Body of pancreas (tissue), 4 donors: ENCODE measurements at regions not wholly inside any gene's neighbourhood (a gene's known extent, or its start where the extent isn't known, plus 50 kb on each side); places are given as distances from the start of the nearest gene placed in this dataset.

Experiments
- POLR2A ChIP-seq, 3 donors: fragments of 450-650 bp; IDR thresholded peaks; one replicate each; pipeline ENCODE4 v1.6.1; 2016; ENCODE audit warnings: antibody characterized with exemption in 3 of 3, mild to moderate bottlenecking in 2 of 3
- TF ChIP-seq, protein P1 (sequence below), 7 experiments: fragments of 450-650 bp in 4 of 7; fragments of 200-600 bp in 3 of 7; sonication (generic) in 3 of 7; IDR thresholded peaks; one replicate each; pipeline ENCODE4 v1.5.1; 2016 to 2019; ENCODE audit warnings: antibody characterized with exemption in 7 of 7

DNA sequence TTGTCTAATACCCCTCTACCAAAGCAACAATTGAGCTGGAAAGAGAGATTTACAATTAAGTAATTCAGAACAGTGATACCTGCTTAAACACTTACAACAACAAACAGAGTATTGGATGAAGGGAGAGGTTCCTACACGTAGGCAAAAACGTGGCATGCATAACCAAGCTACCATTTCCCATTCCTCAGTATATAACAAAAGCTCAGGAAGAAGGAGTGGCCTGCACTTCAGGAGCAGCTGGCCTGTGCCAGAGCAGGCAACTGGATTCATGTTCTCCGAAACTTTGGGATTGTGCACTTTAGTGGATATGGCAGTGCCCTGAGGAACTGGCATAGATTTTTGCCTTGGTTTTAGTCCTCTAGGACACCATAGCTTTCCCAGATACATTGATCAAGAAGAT, 630.2 kb upstream of the PCDH9 start:
- TF ChIP-seq, protein P1, sequence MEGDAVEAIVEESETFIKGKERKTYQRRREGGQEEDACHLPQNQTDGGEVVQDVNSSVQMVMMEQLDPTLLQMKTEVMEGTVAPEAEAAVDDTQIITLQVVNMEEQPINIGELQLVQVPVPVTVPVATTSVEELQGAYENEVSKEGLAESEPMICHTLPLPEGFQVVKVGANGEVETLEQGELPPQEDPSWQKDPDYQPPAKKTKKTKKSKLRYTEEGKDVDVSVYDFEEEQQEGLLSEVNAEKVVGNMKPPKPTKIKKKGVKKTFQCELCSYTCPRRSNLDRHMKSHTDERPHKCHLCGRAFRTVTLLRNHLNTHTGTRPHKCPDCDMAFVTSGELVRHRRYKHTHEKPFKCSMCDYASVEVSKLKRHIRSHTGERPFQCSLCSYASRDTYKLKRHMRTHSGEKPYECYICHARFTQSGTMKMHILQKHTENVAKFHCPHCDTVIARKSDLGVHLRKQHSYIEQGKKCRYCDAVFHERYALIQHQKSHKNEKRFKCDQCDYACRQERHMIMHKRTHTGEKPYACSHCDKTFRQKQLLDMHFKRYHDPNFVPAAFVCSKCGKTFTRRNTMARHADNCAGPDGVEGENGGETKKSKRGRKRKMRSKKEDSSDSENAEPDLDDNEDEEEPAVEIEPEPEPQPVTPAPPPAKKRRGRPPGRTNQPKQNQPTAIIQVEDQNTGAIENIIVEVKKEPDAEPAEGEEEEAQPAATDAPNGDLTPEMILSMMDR (IDR thresholded peaks at IDR 0.05): no peak
- no peak for TF ChIP-seq POLR2A (IDR thresholded peaks at IDR 0.05)
